Type B pancreatic cell (in vitro differentiated cells): ENCODE measurements at regions not wholly inside any gene's neighbourhood (a gene's known extent, or its start where the extent isn't known, plus 50 kb on each side); places are given as distances from the start of the nearest gene placed in this dataset.
"Not testable (repeated sequence)": the region's sequence is repeated elsewhere in the genome, so short reads cannot be mapped to it uniquely, and the experiment has no call there.

ENCODE experiments used
- DNase-seq: peaks from one replicate; pipeline ENCODE4 v3.0.0; 2021; ENCODE audit warnings: mixed read lengths; ENCODE audit not compliant: unreplicated experiment; ENCODE audit errors: extremely low spot score
- H3K27ac Mint-ChIP-seq: 2 replicates; pipeline ENCODE4 v1.8.0; 2021; ENCODE audit warnings: mild to moderate bottlenecking, mixed read lengths
- H3K27me3 Mint-ChIP-seq: 2 replicates; pipeline ENCODE4 v1.8.0; 2021; ENCODE audit warnings: mixed read lengths
- H3K36me3 Mint-ChIP-seq: 2 replicates; pipeline ENCODE4 v1.8.0; 2021; ENCODE audit warnings: mixed read lengths
- H3K4me1 Mint-ChIP-seq: one replicate; pipeline ENCODE4 v1.8.0; 2021; ENCODE audit warnings: mixed read lengths; ENCODE audit not compliant: unreplicated experiment
- H3K4me3 Mint-ChIP-seq: 2 replicates; pipeline ENCODE4 v1.8.0; 2021; ENCODE audit warnings: mild to moderate bottlenecking, mixed read lengths
- H3K9me3 Mint-ChIP-seq: 2 replicates; pipeline ENCODE4 v1.8.0; 2021; ENCODE audit warnings: mixed read lengths
- TF ChIP-seq, protein P1 (sequence below): fragments of 200-600 bp; sonication (generic); conservative IDR thresholded peaks from 2 replicates; pipeline ENCODE4 v1.5.0; 2021; ENCODE audit warnings: antibody characterized with exemption, mild to moderate bottlenecking

DNA sequence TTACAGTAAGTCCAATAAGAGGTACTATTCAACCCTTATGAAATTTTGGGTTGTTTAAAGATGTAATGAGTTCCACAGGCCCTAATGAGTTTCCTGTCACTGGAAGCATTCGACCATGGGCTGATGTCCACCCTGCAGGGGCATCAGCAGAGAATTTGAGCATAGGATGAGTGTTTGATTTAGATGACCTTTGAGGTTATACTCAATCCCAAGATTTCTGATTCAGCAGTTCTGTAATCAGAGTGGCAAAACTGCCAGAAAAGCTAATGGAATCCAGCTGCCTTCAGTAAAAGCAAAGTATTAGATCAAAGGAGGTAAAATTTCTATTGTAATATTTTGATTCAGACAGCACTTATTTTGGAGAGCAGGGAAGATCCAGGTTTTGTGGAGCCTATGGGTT lies 68.3 kb downstream of the COX7C start:
- Mint-ChIP-seq H3K9me3 (no peaks in the 10 kb centered on the region), H3K4me3 (no peak overlapping the region), H3K27ac (no peak overlapping the region), H3K27me3 (no peaks in the 10 kb centered on the region), H3K4me1 (peaks cover 5% of the 10 kb centered on the region), H3K36me3 (no peaks in the 10 kb centered on the region)
- no peak for DNase-seq
- TF ChIP-seq, protein P1, sequence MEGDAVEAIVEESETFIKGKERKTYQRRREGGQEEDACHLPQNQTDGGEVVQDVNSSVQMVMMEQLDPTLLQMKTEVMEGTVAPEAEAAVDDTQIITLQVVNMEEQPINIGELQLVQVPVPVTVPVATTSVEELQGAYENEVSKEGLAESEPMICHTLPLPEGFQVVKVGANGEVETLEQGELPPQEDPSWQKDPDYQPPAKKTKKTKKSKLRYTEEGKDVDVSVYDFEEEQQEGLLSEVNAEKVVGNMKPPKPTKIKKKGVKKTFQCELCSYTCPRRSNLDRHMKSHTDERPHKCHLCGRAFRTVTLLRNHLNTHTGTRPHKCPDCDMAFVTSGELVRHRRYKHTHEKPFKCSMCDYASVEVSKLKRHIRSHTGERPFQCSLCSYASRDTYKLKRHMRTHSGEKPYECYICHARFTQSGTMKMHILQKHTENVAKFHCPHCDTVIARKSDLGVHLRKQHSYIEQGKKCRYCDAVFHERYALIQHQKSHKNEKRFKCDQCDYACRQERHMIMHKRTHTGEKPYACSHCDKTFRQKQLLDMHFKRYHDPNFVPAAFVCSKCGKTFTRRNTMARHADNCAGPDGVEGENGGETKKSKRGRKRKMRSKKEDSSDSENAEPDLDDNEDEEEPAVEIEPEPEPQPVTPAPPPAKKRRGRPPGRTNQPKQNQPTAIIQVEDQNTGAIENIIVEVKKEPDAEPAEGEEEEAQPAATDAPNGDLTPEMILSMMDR: no peak

GRCh38 chr5:86688406-86688805 lies 70.7 kb downstream of the COX7C start:
- Mint-ChIP-seq H3K9me3 (no peaks in the 10 kb centered on the region), H3K27me3 (no peaks in the 10 kb centered on the region), H3K27ac (no peak overlapping the region), H3K36me3 (no peaks in the 10 kb centered on the region), H3K4me1 (peaks cover 5% of the 10 kb centered on the region), H3K4me3 (no peak overlapping the region)
- TF ChIP-seq, protein P1: no peak
- DNase-seq: no peak

- Mint-ChIP-seq H3K36me3 (no peaks in the 10 kb centered on the region), H3K27ac (no peak overlapping the region), H3K27me3 (no peaks in the 10 kb centered on the region), H3K4me3 (no peak overlapping the region), H3K4me1 (peaks cover 5% of the 10 kb centered on the region), H3K9me3 (no peaks in the 10 kb centered on the region)
- TF ChIP-seq, protein P1: no peak
- DNase-seq: no peak
Observed at GRCh38 chr5:86689103-86689729, 71.5 kb downstream of the COX7C start.

- no peaks in the 10 kb centered on the region for H3K9me3 Mint-ChIP-seq
- H3K36me3 Mint-ChIP-seq: no peaks in the 10 kb centered on the region
- no peak overlapping the region for H3K27ac Mint-ChIP-seq
- TF ChIP-seq, protein P1: no peak
- no peak for DNase-seq
- no peaks in the 10 kb centered on the region for H3K27me3 Mint-ChIP-seq
- H3K4me1 Mint-ChIP-seq: no peaks in the 10 kb centered on the region
- H3K4me3 Mint-ChIP-seq: no peak overlapping the region
Observed at GRCh38 chr5:86709157-86709881, 91.6 kb downstream of the COX7C start.

DNA sequence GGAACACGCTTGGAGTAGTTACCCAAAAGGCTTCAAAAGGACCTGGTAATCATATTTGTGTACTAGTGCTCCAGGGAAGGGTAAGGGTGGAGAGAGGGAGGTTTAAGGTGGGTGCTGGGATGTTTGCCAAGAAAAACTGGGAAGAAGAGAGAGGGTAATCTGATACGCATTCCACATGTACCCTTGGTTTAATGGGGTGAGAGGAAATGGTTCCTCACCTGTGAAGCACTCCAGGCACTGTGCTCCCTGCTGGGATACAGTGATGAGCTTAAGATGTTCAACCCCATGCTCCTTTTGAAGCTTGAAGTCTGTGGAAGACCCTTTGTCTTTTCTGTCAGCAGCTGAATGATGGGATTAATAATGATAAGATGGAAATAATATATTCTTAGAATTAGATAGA lies 98.4 kb downstream of the COX7C start:
- no peak for DNase-seq
- Mint-ChIP-seq H3K36me3 (no peaks in the 10 kb centered on the region), H3K27me3 (no peaks in the 10 kb centered on the region), H3K4me1 (peaks cover 4% of the 10 kb centered on the region), H3K9me3 (no peaks in the 10 kb centered on the region), H3K27ac (no peak overlapping the region), H3K4me3 (no peak overlapping the region)
- TF ChIP-seq, protein P1: no peak

- not testable (repeated sequence) for H3K36me3 Mint-ChIP-seq
Observed at GRCh38 chr5:86731319-86732117, 113.8 kb downstream of the COX7C start.

More at GRCh38 chr5:86731319-86732117, 113.8 kb downstream of the COX7C start:
- H3K27me3 Mint-ChIP-seq, H3K4me3 Mint-ChIP-seq, DNase-seq, H3K27ac Mint-ChIP-seq, H3K4me1 Mint-ChIP-seq: not testable (repeated sequence)
- peaks cover 16% of the 10 kb centered on the region for H3K9me3 Mint-ChIP-seq
